ENCODE measurements at regions not wholly inside any gene's neighbourhood (a gene's known extent, or its start where the extent isn't known, plus 50 kb on each side); places are given as distances from the start of the nearest gene placed in this dataset.

DNA sequence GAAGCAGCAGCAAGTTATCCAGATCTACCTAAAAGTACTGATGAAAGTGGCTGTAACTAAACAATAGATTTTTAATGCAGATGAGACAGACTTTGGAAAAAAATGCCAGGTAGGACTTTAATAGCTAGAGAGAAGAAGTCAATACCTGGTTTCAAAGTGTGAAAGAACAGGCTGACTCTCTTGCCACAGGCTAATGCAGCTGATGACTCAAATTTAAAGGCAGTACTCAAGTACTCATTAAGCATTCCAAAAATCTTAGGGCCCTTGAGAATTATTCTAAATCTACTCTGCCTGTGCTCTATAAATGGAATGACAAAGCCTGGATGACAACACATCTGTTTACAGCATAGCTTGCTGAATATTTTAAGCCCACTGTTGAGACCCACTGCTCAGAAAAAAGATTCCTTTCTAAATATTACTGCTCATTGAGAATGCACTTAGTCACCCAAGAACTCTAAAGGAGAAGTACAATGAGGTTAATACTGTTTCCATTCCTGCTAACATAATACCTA lies 68.6 kb upstream of the SYT1 start:
- TF ChIP-seq, protein P1, sequence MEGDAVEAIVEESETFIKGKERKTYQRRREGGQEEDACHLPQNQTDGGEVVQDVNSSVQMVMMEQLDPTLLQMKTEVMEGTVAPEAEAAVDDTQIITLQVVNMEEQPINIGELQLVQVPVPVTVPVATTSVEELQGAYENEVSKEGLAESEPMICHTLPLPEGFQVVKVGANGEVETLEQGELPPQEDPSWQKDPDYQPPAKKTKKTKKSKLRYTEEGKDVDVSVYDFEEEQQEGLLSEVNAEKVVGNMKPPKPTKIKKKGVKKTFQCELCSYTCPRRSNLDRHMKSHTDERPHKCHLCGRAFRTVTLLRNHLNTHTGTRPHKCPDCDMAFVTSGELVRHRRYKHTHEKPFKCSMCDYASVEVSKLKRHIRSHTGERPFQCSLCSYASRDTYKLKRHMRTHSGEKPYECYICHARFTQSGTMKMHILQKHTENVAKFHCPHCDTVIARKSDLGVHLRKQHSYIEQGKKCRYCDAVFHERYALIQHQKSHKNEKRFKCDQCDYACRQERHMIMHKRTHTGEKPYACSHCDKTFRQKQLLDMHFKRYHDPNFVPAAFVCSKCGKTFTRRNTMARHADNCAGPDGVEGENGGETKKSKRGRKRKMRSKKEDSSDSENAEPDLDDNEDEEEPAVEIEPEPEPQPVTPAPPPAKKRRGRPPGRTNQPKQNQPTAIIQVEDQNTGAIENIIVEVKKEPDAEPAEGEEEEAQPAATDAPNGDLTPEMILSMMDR (IDR thresholded peaks at IDR 0.05) = no peak
- TF ChIP-seq KDM5A (IDR thresholded peaks at IDR 0.05) = no peak
